VCaP (cell line): ENCODE measurements at regions not wholly inside any gene's neighbourhood (a gene's known extent, or its start where the extent isn't known, plus 50 kb on each side); places are given as distances from the start of the nearest gene placed in this dataset.

ENCODE experiments used
- H3K27ac ChIP-seq: fragments of 450-650 bp; 2 replicates; pipeline ENCODE4 v1.5.1; 2017
- TF ChIP-seq, protein P1 (sequence below): fragments of 450-650 bp; conservative IDR thresholded peaks from 2 replicates; pipeline ENCODE4 v1.5.1; 2017; ENCODE audit warnings: mild to moderate bottlenecking, moderate library complexity

DNA sequence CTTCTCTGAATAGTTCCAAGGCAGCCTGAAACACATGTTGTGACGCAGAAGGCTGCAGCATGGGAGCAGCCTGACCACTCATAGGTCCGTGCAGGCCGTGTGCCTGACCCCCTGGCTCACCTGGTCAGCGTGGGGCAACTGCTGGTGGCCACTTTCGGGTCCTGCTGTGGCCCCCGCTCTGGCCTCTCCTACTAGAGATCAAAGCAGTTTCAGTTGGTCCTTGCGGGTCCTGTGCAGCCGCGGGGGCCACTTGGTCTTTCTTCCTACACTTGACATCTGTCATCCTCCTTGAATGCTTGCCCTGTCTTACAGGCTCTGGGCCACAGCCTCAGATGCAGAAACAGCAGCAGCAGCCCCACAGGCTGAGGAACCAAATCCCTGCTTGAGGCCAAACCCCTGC lies 320.8 kb upstream of the ZNF32 start:
- H3K27ac ChIP-seq: no peak overlapping the region

DNA sequence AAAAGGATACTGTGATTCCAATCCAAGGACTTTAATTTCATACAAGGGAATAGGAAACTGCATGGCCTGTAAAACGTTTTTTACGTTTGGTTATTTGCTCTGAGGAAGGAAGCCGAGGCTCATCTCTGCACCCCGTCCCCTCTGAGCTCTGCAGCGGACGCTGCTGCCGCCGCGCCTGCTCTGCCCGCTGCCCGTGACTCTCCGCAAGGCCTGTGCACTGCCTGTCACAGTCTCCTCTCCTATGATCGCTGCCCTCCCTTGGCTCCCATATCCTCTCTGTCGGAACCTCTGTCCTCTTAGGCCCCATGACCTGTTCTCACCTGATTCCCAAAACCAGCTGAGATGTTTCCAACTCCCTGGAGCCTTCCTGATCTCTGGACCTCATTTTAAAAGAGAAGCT lies 320.3 kb upstream of the ZNF32 start:
- H3K27ac ChIP-seq: no peak overlapping the region
- TF ChIP-seq, protein P1, sequence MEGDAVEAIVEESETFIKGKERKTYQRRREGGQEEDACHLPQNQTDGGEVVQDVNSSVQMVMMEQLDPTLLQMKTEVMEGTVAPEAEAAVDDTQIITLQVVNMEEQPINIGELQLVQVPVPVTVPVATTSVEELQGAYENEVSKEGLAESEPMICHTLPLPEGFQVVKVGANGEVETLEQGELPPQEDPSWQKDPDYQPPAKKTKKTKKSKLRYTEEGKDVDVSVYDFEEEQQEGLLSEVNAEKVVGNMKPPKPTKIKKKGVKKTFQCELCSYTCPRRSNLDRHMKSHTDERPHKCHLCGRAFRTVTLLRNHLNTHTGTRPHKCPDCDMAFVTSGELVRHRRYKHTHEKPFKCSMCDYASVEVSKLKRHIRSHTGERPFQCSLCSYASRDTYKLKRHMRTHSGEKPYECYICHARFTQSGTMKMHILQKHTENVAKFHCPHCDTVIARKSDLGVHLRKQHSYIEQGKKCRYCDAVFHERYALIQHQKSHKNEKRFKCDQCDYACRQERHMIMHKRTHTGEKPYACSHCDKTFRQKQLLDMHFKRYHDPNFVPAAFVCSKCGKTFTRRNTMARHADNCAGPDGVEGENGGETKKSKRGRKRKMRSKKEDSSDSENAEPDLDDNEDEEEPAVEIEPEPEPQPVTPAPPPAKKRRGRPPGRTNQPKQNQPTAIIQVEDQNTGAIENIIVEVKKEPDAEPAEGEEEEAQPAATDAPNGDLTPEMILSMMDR: no peak

More for the DNA sequence above, 320.8 kb upstream of the ZNF32 start:
- TF ChIP-seq, protein P1: no peak

DNA sequence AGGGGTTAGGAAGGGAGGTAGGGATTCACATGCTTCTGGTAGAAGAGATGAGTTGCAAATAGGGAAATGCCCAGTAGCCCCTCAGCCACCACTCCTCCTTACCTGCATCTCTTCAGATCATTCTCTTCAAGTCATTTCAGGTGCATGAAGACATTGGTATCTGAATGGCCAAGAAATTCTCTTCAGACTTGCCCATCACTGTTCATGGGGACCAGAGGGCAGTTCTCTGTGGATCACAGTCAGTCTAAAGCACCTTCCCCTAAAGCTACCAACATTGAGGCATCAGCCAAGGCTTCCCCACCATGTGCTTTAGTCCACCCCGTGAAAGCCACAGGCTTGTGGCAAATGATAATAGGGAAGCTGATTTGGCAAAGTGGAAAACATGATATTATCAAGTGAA lies 319.4 kb upstream of the ZNF32 start:
- TF ChIP-seq, protein P1: no peak
- no peak overlapping the region for H3K27ac ChIP-seq

DNA sequence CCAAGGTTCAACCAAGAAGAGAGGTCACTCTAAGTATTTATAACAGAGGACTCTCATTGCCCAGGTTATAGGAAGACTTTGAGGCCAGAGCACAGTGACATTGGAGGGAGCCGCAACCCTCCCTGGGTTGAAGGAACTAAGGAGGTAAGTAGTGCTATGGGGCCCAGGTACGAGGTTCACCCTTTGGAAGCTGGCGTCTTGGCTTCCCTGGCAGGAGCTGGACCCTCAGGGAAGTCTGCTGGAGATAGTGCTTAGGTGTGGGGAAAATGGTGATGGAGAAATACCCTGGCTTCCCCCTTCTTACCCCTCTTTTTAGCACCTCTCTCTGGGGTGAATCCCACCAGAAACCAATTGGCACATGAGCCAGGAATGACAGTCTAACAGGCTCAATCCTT lies 317.9 kb upstream of the ZNF32 start:
- TF ChIP-seq, protein P1: no peak

DNA sequence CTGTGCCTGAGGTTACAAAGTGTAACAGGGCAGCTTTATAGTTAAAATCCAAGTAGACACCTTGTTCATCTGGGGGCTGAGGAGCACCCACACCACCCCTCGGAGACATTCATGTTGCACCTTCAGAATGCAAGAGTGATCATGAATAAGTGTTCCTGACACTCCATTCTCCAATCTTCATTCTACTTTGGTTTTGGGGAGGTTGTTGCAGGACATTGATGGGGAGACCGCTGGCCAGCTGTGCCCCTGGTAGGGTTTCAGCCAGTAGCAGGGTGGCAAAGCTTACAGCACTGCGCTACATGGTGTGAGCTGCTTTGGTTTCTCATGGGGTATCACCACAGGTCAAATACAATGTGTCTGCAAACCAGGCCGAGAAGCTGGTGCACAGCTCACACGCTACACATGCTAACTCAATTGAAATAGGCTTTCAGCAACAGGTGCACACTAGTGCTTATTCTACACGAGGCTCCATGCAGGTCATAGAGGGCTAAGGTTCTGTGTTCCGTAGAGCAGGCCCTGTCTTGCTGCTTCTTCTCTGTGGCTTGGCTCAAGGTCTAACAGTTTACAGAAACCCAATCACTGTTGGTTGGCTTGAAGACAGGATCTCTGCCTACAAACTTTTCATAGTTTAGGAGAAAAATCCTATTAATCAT lies 317.4 kb upstream of the ZNF32 start:
- TF ChIP-seq, protein P1: no peak
- H3K27ac ChIP-seq: no peak overlapping the region

More for the DNA sequence above, 317.9 kb upstream of the ZNF32 start:
- no peak overlapping the region for H3K27ac ChIP-seq

DNA sequence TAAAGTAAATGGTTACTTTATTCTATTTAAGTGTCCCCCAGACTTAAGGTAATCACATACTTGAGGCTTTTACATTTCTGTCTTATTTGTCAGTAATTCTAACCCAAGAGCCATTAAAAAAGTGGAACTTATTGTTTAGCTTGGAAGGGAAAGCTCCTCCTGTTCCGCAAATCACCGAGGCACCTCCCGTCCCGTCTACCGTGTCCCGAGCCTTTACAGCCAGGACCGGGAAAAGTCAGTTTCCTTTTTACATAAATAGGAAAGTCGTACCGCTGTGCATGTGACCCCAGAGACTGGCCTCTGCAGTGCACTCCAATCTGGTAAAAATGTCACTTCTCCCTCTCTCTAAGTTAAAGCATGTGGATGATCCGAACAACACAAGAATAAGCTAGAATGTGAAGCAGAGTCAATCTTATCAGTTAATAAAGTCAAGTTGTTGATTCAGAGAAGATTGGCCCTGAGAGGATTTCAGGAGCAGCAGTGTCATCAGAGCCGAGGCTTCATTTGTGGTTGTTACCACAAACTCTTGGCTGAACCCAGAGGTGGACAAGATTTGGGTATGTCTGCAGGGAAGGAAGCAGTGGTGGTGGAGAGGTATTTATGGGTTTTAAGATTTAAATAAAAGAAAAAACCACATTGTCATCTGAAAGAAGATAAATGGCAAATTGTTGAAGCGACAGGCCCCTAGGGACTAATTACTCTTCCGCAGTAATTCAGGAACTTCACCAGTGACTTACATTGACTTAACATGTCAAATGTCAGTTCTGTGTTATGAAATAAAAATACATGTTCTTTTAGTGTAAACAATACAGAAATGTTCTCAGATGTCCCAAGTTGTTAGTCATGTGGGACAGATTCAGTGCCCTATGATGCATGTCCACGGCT lies 316.6 kb upstream of the ZNF32 start:
- TF ChIP-seq, protein P1: no peak
- no peak overlapping the region for H3K27ac ChIP-seq

DNA sequence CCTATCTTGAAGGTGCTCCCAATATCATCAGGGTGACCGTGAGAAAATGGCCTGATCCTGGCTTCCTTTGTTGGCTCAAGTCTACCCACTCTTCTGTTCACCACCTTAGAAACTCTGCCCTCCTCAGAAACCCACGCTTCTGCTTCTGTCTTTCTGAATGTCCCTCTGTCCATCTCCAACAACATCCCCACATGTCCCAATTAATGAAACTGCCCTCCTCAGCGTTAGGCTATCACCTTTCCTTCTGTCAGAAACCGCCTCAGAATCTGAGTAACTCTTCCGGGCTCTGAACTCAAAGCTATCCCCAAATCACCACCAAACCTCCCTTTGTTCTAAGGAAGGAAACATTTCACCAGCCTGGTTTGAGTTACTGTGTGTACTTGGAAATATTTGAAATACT lies 315.8 kb upstream of the ZNF32 start:
- TF ChIP-seq, protein P1: no peak
- no peak overlapping the region for H3K27ac ChIP-seq
